Glutamatergic neuron (in vitro differentiated cells): ENCODE measurements at regions not wholly inside any gene's neighbourhood (a gene's known extent, or its start where the extent isn't known, plus 50 kb on each side); places are given as distances from the start of the nearest gene placed in this dataset.
"Not testable (repeated sequence)": the region's sequence is repeated elsewhere in the genome, so short reads cannot be mapped to it uniquely, and the experiment has no call there.

Experiments used
- DNase-seq: peaks from one replicate; pipeline ENCODE4 v3.0.0; 2022
- H3K27ac Mint-ChIP-seq: one replicate; pipeline ENCODE4 v1.8.0; 2020; ENCODE audit warnings: mild to moderate bottlenecking, mixed read lengths, inconsistent platforms; ENCODE audit not compliant: unreplicated experiment
- H3K27me3 Mint-ChIP-seq: one replicate; pipeline ENCODE4 v1.8.0; 2020; ENCODE audit warnings: mild to moderate bottlenecking, moderate library complexity, mixed read lengths, inconsistent platforms; ENCODE audit not compliant: unreplicated experiment
- H3K36me3 Mint-ChIP-seq: one replicate; pipeline ENCODE4 v1.8.0; 2020; ENCODE audit warnings: mild to moderate bottlenecking, mixed read lengths, inconsistent platforms; ENCODE audit not compliant: unreplicated experiment
- H3K4me1 Mint-ChIP-seq: one replicate; pipeline ENCODE4 v1.8.0; 2020; ENCODE audit warnings: mild to moderate bottlenecking, low read depth, mixed read lengths, inconsistent platforms; ENCODE audit not compliant: unreplicated experiment
- H3K4me3 Mint-ChIP-seq: one replicate; pipeline ENCODE4 v1.8.0; 2020; ENCODE audit warnings: mild to moderate bottlenecking, mixed read lengths, inconsistent platforms; ENCODE audit not compliant: unreplicated experiment
- H3K9me3 Mint-ChIP-seq: one replicate; pipeline ENCODE4 v1.8.0; 2020; ENCODE audit warnings: mild to moderate bottlenecking, moderate library complexity, mixed read lengths, inconsistent platforms; ENCODE audit not compliant: unreplicated experiment
- TF ChIP-seq, protein P1 (sequence below): fragments of 200-600 bp; sonication (generic); IDR thresholded peaks from one replicate; pipeline ENCODE4 v1.5.0; 2021; ENCODE audit not compliant: partially characterized antibody, unreplicated experiment

DNA sequence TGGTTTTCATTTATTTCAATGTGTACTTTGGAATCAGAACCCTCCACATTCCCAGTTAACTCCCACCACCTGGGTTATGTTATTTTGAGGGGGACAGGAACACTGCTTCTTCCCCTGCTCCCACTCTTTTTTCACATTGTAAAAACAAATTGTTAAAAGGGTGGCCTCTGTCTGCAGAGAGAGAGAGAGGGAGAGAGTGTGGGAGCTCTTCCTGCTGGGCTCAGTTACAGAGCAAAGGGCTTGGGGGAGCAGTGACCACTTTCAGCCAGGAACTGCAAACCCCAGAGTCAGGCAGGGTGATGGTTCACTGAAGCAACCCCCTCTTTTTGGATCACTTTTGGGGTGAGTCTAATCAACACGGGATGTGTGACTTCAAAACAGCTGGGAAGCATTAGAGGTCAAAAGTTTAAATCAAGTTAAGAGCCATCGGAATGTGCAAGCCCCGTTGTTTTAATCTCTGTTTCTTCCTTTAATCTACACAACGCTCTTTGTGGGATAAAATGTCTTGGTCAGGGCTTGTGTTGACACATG, 577.0 kb upstream of the CDH11 start:
- no peaks in the 10 kb centered on the region for H3K4me1 Mint-ChIP-seq
- no peak overlapping the region for H3K27ac Mint-ChIP-seq
- peaks cover 2% of the 10 kb centered on the region for H3K27me3 Mint-ChIP-seq
- TF ChIP-seq, protein P1, sequence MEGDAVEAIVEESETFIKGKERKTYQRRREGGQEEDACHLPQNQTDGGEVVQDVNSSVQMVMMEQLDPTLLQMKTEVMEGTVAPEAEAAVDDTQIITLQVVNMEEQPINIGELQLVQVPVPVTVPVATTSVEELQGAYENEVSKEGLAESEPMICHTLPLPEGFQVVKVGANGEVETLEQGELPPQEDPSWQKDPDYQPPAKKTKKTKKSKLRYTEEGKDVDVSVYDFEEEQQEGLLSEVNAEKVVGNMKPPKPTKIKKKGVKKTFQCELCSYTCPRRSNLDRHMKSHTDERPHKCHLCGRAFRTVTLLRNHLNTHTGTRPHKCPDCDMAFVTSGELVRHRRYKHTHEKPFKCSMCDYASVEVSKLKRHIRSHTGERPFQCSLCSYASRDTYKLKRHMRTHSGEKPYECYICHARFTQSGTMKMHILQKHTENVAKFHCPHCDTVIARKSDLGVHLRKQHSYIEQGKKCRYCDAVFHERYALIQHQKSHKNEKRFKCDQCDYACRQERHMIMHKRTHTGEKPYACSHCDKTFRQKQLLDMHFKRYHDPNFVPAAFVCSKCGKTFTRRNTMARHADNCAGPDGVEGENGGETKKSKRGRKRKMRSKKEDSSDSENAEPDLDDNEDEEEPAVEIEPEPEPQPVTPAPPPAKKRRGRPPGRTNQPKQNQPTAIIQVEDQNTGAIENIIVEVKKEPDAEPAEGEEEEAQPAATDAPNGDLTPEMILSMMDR = no peak
- no peak overlapping the region for H3K4me3 Mint-ChIP-seq
- no peak for DNase-seq
- no peaks in the 10 kb centered on the region for H3K9me3 Mint-ChIP-seq
- no peaks in the 10 kb centered on the region for H3K36me3 Mint-ChIP-seq

DNA sequence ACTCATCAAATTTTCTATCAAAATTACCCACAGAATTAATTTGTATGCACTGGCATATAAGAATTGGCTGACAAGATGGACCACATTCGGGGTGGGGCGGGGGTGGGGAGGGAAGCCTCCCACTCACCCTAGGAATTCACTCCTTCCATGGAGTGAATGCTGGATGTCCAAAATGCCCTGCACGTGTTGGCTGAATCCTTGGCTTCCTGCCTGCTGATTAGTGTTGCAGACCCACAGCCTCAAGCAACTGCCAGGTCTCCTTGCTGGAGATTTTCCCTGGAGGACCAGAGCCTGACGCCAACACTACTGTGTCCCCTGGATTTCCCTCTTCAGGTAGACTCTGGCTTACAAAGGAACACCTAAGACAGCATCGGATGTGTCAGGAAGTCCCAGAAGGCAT, 575.7 kb upstream of the CDH11 start:
- no peaks in the 10 kb centered on the region for H3K36me3 Mint-ChIP-seq
- H3K9me3 Mint-ChIP-seq = no peaks in the 10 kb centered on the region
- no peak for DNase-seq
- TF ChIP-seq, protein P1 = no peak
- H3K27me3 Mint-ChIP-seq = peaks cover 2% of the 10 kb centered on the region
- no peak overlapping the region for H3K27ac Mint-ChIP-seq
- H3K4me1 Mint-ChIP-seq = no peaks in the 10 kb centered on the region
- H3K4me3 Mint-ChIP-seq = no peak overlapping the region

DNA sequence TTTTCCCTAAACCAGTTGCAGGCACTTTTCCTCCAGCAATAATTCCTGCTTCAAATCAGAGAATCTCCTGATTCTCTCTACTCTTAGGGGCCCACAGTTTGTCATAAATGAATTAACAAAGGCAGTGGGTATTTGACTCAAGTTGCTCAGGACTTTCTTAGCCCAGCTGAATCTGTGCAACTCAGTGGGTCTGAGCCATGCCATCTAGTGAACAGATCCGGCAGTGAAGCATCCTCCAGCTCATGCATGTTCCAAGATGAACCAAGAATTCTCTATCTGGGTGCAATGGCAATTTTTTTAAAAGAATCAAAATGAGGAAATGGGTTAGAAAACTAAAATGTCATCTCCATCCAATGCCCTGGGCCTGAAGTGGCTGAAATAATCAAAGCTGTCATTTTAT, 575.2 kb upstream of the CDH11 start:
- no peak overlapping the region for H3K27ac Mint-ChIP-seq

DNA sequence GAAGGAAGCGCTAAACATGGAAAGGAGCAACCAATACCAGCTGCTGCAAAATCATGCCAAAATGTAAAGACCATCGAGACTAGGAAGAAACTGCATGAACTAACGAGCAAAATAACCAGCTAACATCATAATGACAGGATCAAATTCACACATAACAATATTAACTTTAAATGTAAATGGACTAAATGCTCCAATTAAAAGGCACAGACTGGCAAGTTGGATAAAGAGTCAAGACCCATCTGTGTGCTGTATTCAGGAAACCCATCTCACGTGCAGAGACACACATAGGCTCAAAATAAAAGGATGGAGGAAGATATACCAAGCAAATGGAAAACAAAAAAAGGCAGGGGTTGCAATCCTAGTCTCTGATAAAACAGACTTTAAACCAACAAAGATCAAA, 570.0 kb upstream of the CDH11 start:
- not testable (repeated sequence) for H3K9me3 Mint-ChIP-seq, H3K36me3 Mint-ChIP-seq, H3K27me3 Mint-ChIP-seq, DNase-seq, H3K27ac Mint-ChIP-seq, H3K4me3 Mint-ChIP-seq, H3K4me1 Mint-ChIP-seq

More for the DNA sequence above, 575.2 kb upstream of the CDH11 start:
- H3K9me3 Mint-ChIP-seq = no peaks in the 10 kb centered on the region
- H3K4me3 Mint-ChIP-seq = no peak overlapping the region
- H3K36me3 Mint-ChIP-seq = no peaks in the 10 kb centered on the region
- TF ChIP-seq, protein P1 = no peak
- H3K4me1 Mint-ChIP-seq = no peaks in the 10 kb centered on the region
- peaks cover 2% of the 10 kb centered on the region for H3K27me3 Mint-ChIP-seq
- DNase-seq = no peak

GRCh38 chr16:65689726-65690125, 567.9 kb upstream of the CDH11 start:
- DNase-seq = no peak
- TF ChIP-seq, protein P1 = no peak
- peaks cover 2% of the 10 kb centered on the region for H3K4me1 Mint-ChIP-seq
- no peak overlapping the region for H3K4me3 Mint-ChIP-seq
- H3K27me3 Mint-ChIP-seq = no peaks in the 10 kb centered on the region
- no peak overlapping the region for H3K27ac Mint-ChIP-seq
- H3K36me3 Mint-ChIP-seq = no peaks in the 10 kb centered on the region
- peaks cover 2% of the 10 kb centered on the region for H3K9me3 Mint-ChIP-seq
